GF-D8 (cell line): ENCODE measurements at regions not wholly inside any gene's neighbourhood (a gene's known extent, or its start where the extent isn't known, plus 50 kb on each side); places are given as distances from the start of the nearest gene placed in this dataset.
"Not testable (repeated sequence)": the region's sequence is repeated elsewhere in the genome, so short reads cannot be mapped to it uniquely, and the experiment has no call there.

Source experiments
- DNase-seq: peaks from one replicate; lab custom pipeline; 2025; lab: John Stamatoyannopoulos, UW

DNA sequence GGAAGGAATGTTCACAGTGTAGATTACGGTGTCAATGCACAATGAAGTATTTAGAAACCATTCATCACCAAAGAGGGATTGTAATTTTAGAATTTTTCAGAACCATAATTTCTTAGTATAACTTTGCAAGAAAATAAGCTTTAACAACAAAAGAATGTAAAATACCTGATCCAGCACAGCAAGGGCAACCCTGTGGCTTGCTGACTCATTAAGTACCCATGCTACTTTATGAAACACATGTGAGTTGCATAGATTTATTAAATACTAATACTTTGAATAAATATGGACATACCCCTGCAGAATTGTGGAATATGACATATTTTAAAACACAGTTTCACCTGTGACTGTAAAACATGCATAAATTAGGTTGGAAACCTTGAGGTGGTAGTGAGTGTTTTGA is 281.3 kb downstream of the ZNF248 start:
- DNase-seq, result no peak

DNA sequence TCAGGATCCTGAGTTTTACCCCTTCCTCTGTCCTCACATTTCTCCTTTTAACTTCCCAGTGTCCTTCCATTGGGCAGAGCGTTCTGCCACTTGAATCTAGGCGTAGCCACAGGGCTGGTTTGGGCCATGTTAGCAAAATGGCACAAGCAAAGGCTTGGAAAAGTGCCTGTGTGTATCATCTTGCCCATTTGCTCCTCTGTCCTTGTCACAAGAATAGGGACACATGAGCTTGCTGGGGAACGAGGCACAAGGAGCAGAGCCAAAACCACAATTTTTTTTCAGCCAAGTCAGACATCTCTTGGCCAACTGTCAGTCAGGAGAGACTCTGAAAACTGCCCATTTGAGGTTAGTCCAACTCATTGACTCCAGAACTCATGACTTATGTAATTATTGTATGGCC is 285.2 kb downstream of the ZNF248 start:
- no peak for DNase-seq

DNA sequence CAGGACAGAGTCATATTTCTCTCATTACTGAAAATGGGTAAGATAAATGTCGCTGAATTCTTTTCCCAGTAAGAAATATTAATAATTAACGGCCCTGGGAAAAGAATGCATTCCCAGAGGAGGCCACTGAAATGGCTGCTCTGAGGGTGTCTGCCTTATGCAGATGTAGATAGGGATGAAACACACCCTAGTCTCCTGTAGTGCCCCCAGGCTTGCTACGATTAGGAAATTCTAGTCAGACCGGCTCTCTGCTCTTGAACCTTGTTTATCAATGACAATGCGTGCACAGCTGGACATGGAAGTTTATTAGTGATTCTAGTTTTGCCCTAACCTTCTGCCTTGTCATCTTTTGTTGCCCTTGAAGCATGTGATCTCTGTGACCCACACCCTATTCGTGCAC is 291.1 kb downstream of the ZNF248 start:
- no peak for DNase-seq

DNA sequence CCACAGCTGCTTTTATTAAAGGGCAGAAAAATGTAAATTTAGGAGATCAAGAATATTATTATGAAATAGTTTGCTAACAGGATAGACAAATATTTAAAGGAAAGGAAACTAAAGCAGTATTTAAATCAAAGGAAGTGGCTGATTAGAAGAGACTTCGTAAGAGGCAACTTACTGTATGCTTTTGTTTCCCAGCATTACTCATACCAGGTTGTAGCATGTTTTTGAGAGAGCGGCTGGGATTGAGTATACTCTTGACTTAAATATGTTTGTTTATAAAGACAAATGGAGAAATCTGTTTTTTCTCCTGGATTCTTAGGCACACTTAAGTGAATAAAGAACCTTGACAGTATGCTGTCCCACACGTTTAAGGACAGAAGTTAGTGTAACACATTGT is 293.7 kb downstream of the ZNF248 start:
- DNase-seq, result no peak

DNA sequence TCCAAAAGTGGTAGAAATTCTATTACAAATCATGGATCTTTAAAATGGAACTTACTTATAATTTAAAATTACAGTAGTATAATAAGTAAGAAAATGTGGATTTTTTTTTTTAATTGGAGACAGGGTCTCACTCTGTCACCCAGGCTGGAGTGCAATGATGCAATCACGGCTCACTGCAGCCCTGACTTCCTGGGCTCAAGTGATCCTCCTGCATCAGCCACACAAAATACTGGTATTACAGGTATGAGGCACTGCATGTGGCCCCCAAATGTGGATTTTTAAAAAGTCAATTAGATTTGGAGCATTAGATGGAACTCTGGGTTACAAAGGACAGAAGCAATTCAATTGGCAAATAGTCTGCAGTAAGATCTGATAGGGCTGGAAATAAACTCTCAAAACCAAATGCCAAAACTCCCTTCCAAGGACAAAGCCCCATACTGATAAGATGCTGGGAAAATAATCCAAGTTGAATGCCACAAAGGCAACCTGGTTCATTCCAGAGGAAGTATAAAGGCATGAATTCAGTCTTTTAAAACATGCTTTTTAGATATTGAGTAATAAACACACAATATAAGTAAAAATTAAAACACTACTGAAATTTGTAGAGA is 294.2 kb downstream of the ZNF248 start:
- DNase-seq, result no peak

DNA sequence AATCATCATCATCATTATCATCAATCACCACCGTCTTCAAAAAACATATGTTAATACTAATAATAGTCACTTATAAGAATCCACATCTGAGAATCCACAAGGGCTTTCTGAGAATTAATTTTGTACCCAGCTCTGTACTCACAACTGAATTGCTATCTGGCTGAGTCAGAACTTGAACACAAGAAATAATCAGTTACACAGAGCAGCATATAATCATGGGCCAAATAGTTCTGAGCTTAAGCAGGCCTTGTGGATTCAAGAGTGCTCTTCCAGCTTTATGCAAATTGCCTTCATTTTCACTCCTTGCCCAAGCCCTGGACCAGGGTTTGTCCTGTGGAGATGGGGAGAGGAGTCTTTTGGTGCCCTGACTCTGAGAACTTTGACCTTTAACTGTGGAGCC is 304.5 kb downstream of the ZNF248 start:
- no peak for DNase-seq

DNA sequence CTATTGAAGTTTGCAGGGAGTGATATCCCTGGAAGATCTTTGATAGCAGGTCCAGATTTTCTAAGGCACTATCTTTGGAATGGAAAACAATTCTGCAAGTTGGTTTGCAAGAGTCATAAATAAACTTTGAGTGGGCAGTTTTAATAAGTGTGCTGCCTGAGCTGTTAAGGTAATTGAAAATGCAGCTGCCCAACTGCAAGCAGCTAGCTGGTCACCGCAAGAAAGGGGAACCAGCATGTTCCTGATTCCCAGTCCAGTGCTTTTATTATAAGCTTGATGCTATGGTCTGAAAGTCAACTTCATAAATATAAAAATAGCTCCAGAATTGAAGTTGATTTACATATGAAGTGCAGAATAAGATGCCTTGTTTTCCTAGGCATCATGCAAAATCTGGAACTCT is 308.4 kb downstream of the ZNF248 start:
- DNase-seq, result no peak

DNA sequence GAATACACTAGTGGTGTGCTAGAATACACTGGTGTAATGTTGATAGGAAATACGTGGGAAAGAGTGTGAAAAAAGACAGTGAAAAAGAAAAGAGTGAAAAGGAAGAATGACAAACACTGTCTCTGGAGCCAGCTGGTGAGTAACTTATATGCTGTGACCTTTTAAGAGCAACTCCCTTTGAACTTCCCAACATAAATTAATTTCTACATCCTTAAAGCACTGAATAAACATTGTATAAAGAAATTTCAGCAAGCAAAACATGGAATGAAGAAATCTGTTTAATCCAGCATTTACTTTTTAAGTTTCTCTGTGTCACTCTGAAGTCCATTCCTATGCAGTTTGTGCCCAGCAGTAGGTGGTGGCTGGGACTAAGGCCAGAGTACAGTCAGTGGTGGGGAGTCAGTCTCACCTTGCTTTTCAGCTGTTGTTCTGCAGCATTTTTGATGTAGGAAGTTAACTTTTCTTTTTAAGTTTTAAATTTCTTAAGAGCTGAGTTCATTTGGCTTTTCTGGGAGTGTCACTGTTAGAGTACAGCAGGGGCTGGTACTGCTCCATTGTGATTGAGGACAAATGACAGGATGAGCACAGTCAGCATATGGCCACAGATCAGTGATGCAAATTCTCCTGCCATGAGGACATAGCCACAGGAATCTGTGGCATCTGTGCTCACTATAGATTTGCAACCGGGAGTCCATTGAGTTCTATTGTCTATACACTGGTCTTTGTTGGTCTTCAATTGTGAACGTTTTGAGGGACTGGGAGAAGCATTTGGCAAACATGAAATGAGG is 321.8 kb downstream of the ZNF248 start:
- no peak for DNase-seq

DNA sequence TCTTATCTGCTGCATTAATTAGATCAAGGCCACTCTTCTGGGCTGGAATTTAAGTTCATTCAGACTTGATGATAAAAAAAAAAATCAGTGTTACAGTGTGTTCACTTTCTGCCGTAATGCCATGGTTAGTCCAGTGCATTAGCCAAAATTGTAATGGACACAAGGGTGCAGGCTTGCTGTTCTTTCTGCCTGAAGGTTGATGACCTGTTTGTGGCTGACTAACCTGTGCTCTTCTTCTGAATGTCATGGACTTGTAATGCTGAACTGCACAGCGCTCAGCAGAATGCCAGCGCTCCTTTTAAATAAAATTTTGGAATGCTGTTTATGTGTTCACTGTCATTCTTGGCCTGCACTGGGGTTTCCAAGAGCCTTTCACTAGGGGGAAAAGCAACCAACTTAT is 323.2 kb downstream of the ZNF248 start:
- DNase-seq, result no peak

DNA sequence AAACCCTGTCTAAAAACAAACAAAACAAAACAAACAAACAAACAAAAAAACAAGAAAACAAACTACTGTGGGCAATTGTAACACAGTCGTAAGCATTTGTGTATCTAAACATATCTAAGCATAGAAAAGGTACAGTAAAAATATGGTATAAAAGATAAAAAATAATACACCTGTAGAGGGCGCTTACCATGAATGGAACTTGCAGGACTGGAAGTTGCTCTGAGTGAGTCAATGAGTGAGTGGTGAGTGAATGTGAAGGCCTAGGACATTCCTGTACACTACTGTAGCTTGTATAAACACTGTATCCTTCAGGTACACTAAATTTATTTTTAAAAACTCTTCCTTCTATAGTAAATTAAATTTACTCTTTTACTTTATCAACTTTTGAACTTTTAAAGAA is 332.0 kb downstream of the ZNF248 start:
- not testable (repeated sequence) for DNase-seq

DNA sequence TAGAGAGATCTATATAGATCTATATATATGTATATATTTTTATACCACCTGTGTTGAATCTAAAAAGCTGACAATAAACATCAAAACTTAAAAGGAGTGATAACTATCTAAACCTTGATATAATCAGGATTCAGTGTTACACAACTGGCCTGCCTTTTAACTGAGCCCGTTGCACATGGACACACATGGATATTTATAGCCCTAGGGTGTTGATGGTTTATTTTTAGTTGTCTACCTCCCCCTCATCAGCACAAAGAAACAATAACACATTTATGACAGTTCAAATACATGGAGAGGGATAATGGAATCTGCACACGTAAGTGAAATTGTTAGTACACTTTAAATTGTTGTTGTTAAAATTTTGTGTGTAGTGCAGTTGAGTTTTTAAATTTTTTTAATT is 336.9 kb downstream of the ZNF248 start:
- no peak for DNase-seq

DNA sequence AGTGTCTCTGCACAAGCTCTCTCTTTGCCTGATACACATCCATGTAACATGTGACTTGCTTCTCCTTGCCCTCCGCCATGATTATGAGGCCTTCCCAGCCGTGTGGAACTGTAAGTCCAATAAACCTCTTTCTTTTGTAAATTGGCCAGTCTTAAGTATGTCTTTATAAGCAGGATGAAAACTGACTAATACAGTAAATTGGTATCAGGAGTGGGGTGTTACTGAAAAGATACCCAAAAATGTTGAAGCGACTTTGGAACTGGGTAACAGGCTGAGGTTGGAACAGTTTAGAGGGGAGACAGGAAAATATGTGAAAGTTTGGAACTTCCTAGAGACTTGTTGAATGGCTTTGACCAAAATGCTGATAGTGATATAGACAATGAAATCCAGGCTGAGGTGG is 346.9 kb downstream of the ZNF248 start:
- DNase-seq, result not testable (repeated sequence)

DNA sequence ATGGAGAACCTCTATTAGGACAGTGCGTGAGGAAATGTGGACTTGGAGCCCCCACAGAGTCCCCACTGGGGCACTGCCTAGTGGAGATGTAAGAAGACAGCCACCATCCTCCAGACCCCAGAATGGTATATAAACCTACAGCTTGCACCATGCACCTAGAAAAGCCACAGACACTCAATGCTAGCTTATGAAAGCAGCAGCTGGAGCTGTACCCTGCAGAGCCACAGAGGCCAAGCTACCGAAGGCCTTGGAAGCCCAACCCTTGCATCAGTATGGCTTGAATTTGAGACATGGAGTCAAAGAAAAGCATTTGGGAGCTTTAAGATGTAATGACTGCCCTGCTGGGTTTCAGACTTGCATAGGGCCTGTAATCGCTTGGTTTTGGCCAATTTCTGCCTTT is 361.3 kb downstream of the ZNF248 start:
- no peak for DNase-seq

DNA sequence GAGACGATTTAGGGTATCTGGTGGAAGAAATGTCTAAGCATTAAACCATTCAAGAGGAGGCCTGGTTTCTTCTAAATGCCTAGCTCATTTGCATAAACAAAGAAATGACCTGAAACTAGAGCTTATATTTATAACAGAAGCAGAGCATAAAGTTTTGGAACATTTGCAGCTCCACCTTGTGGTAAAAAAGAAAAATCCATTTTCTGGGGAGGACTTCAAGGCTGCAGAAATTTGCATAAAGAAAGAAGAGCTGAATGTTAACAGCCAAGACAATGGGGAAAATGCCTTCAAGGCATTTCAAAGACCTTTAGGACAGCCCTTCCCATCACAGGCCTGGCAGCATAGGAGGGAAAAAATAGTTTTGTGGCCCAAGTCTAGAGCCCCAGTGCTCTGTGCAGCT is 362.0 kb downstream of the ZNF248 start:
- DNase-seq, result no peak

DNA sequence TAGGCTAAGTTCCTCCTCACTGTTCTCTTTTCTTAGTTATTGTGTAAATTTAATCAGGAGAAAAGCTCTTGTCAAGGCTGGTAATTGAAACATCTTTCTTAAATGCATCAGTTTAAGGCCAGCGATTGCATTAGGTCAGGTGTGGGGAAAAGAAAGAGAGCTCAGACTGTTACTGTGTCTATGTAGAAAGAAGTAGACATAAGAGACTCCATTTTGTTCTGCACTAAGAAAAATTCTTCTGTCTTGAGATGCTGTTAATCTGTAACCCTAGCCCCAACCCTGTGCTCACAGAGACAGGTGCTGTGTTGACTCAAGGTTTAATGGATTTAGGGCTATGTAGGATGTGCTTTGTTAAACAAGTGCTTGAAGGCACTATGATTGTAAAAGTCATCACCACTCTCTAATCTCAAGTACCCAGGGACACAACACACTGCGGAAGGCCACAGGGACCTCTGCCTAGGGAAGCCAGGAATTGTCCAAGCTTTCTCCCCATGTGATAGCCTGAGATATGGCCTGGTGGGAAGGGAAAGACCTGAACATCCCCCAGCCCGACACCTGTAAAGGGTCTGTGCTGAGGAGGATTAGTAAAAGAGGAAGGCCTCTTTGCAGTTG is 364.1 kb downstream of the ZNF248 start:
- DNase-seq, result not testable (repeated sequence)

DNA sequence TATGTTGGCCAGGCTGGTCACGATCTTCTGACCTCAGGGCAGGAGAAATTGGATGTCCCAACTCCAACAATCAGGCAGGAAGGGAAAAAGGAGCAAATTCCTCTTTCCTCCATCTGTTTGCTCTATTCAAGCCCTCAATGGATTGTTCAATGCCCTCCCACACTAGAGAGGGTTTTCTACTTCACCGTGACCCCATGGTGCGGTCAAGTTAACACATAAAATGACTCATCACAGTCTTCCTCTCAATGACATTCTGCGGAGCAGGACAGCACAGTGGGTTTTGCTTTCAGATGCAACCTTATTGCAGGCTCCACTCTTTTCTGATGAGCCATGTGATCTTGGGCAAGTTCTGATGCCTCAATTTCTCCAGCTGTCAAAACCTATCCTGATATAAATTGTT is 364.9 kb downstream of the ANKRD30A start:
- no peak for DNase-seq

DNA sequence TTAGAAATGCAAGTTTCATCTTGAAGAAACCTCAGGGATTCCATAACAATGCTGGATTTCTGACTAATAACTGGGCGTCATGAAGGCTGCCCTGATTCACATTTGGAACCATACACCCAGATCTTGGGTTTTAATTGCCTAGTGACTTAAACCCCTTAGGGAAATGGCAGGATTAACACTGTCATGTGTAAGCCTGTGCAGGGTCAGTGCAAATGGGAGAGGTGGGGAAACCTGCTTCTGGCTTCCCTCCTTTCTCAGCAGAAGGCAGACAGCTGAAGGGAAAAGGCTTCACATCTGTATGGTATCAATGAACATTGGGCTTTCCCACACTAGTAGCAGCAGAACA is 364.2 kb downstream of the ANKRD30A start:
- no peak for DNase-seq

DNA sequence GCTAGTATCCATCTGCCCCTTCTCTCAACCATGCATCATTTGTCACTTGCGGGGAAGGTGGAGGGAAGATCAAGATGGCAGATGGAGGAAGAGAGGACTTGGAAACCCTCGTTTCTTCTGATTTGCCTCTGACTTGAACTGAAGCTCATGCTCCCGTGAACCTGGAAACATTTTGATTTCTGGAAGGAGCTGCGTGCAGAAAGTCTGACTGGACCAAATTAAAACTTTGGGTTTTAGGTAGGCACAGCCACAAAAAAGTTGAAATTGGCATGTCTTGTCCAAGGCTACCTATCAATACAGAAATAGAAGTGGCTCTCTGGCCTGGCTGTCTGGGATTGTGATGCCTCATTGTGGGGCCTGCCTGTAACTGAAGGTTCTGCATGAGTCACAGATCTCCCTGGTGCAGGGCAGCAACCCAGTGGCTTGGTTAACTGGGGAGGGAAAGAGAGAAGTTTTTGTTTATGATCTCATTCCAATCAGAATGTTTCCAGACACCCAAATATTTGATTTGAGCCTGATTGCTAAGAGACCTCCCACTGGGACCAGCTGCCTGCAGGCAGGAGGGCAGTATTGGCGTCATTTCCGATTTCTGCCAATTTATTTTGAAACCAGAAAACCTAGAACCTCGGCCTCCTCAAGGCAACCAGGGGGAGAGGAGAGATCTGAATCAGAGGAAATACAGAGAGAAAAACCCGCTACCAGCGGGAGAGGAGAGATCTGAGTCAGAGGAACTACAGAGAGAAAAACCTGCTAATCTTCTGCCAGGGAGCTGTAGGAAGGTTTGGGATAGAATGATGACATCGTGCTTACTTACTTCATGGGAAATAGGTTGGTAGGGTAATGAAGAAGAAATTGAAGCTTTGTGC is 363.6 kb downstream of the ANKRD30A start:
- no peak for DNase-seq

DNA sequence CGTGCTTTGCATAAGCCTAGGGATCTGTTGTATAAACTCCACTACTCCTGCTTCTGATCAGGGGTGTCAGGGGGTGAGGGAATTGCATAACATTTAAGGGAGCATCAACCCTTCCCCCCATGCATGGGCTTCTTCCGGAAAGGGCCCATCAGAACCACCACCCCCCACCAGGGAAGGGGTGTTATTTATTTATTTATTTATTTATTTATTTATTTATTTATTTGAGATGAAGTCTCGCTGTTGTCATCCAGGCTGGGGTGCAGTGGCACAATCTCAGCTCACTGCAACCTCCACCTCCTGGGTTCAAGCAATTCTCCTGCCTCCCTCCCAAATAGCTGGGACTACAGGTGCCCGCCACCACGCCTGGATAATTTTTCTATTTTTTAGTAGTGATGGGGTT is 355.2 kb downstream of the ANKRD30A start:
- DNase-seq, result not testable (repeated sequence)

DNA sequence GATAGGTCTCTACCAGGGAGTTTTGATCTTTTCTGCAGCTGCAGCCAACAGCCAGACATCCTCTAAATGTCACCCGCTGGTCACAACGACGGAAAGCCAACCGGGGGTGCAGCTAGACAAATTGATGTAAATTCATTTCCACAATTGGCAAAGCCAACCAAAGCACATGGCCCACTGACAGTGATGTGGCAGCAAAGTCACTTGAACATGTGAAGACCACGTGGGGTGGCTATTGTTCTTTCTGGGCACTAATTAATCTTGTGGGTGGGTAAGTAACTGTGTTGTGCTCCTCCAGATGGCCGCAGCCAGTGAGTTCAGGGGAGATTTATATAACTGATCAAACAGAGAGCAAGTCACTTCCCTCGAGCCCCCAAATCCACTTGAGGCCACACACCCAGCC is 354.1 kb downstream of the ANKRD30A start:
- DNase-seq, result no peak

DNA sequence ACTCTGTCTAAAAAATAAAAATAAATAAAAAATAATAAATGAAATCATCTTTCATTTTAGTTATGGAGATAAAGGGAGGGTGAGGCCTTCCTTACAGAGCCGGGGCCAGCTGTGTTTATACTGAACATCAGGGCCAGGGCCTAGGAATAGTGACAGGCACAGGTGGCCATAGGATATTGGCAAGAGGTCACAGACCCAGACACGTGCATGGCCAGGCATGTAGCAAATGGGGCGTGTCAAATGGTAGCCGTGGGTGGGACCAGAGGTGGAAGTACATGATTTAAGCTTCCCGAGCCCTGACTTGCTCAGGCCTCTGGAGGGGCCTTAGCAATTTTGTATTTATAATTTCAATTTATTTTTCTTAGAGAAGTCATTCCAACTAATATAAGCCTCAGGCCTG is 353.0 kb downstream of the ANKRD30A start:
- no peak for DNase-seq

DNA sequence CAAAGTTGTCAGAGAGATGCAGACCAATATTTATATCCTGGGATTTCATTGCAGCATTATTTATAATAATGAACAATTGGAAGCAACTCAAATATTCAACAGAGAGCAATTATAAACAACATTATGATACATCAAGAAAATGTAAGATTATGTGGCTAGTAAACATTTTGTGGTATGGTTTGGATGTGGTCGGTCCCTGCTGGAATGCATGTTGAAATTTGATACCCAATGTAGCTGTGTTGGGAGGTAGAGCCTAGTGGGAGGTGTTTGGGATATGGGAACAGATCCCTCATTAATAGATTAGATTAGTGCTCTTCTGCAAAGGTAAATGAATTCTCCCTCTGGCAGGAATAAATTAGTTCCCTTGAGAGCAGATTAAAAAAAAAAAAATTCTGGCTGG is 350.9 kb downstream of the ANKRD30A start:
- DNase-seq, result no peak

DNA sequence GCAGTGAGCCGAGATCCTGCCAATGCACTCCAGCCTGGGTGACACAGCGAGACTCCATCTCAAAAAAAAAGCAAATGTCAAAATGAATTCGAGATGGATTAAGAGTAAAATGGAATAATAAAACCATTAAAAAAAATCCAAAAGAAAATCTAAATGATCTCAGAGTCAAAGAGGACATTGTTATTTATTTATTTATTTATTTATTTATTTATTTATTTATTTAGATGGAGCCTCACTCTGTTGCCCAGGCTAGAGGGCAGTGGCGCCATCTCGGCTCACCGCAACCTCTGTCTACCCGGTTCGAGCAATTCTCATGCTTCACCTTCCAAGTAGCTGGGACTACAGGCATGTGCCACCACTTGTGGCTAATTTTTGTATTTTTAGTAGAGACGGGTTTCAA is 349.2 kb downstream of the ANKRD30A start:
- no peak for DNase-seq
